ENCODE measurements at regions not wholly inside any gene's neighbourhood (a gene's known extent, or its start where the extent isn't known, plus 50 kb on each side); places are given as distances from the start of the nearest gene placed in this dataset.

- Histone ChIP-seq H4K20me1 (ENCODE audit: insufficient read depth) (no peaks in the 10 kb centered on the region), H3K4me1 (replicated peaks; ENCODE audit: insufficient read depth) (no peaks in the 10 kb centered on the region), H3K4me3 (no peak overlapping the region), H3K79me2 (ENCODE audit: low read depth) (no peaks in the 10 kb centered on the region), H3K9me2 (ENCODE audit: insufficient read depth) (no peaks in the 10 kb centered on the region), H3F3A (ENCODE audit: insufficient read depth, low read depth) (no peaks in the 10 kb centered on the region), H3K4me2 (no peak overlapping the region), H3K27ac (no peak overlapping the region), H2AFZ (no peak overlapping the region), H3K27me3 (ENCODE audit: insufficient read depth, low read depth) (no peaks in the 10 kb centered on the region), H3K36me3 (ENCODE audit: low read depth) (no peaks in the 10 kb centered on the region), H3K9me3 (ENCODE audit: insufficient read depth, low read depth) (no peaks in the 10 kb centered on the region; the same call in 1 of the 2 replicates)
- DNase-seq: no peak
- no TSS peak for BruUV-seq (replicated peaks)
- TF ChIP-seq EZH2 (IDR thresholded peaks at IDR 0.05; ENCODE audit: low read depth): no peak
- no peak for TF ChIP-seq CTCF (conservative IDR thresholded peaks at IDR 0.05)
- CTCF ChIA-PET: no interaction called here
- POLR2A ChIA-PET (ENCODE audit: unreplicated experiment): no interaction called here
- intact Hi-C loops (cut with micrococcal nuclease; ENCODE audit: unreplicated experiment): no loop called here
Measured at GRCh38 chr4:17173300-17173699, 274.9 kb upstream of the LDB2 start.

- intact Hi-C loops (cut with micrococcal nuclease; ENCODE audit: unreplicated experiment): no loop called here
- Histone ChIP-seq H3K9me2 (ENCODE audit: insufficient read depth) (no peaks in the 10 kb centered on the region), H3K9me3 (ENCODE audit: insufficient read depth, low read depth) (no peaks in the 10 kb centered on the region; the same call in 1 of the 2 replicates), H3K27me3 (ENCODE audit: insufficient read depth, low read depth) (no peaks in the 10 kb centered on the region), H3K79me2 (ENCODE audit: low read depth) (no peaks in the 10 kb centered on the region), H4K20me1 (ENCODE audit: insufficient read depth) (no peaks in the 10 kb centered on the region), H3K4me3 (no peak overlapping the region), H3K4me1 (replicated peaks; ENCODE audit: insufficient read depth) (no peaks in the 10 kb centered on the region), H3F3A (ENCODE audit: insufficient read depth, low read depth) (no peaks in the 10 kb centered on the region), H3K27ac (no peak overlapping the region), H3K36me3 (ENCODE audit: low read depth) (no peaks in the 10 kb centered on the region), H3K4me2 (no peak overlapping the region), H2AFZ (no peak overlapping the region)
- ChIA-PET CTCF (no interaction called here), POLR2A (ENCODE audit: unreplicated experiment) (no interaction called here)
- TF ChIP-seq CTCF (conservative IDR thresholded peaks at IDR 0.05) (no peak), EZH2 (IDR thresholded peaks at IDR 0.05; ENCODE audit: low read depth) (no peak)
- no TSS peak for BruUV-seq (replicated peaks)
- no peak for DNase-seq
Measured at GRCh38 chr4:17170131-17170530, 271.7 kb upstream of the LDB2 start.

GRCh38 chr4:17169699-17170098, 271.3 kb upstream of the LDB2 start:
- no peaks in the 10 kb centered on the region; the same call in 1 of the 2 replicates for H3K9me3 ChIP-seq (ENCODE audit: insufficient read depth, low read depth)
- no peaks in the 10 kb centered on the region for H3K9me2 ChIP-seq (ENCODE audit: insufficient read depth)
- no peaks in the 10 kb centered on the region for H3F3A ChIP-seq (ENCODE audit: insufficient read depth, low read depth)
- no TSS peak for BruUV-seq (replicated peaks)
- TF ChIP-seq CTCF (conservative IDR thresholded peaks at IDR 0.05) (no peak), EZH2 (IDR thresholded peaks at IDR 0.05; ENCODE audit: low read depth) (no peak)
- no peaks in the 10 kb centered on the region for H3K27me3 ChIP-seq (ENCODE audit: insufficient read depth, low read depth)
- no peak overlapping the region for H3K27ac ChIP-seq
- no peak overlapping the region for H2AFZ ChIP-seq
- H3K4me1 ChIP-seq (replicated peaks; ENCODE audit: insufficient read depth): no peaks in the 10 kb centered on the region
- POLR2A ChIA-PET (ENCODE audit: unreplicated experiment): no interaction called here
- H3K79me2 ChIP-seq (ENCODE audit: low read depth): no peaks in the 10 kb centered on the region
- DNase-seq: no peak
- H3K36me3 ChIP-seq (ENCODE audit: low read depth): no peaks in the 10 kb centered on the region
- intact Hi-C loops (cut with micrococcal nuclease; ENCODE audit: unreplicated experiment): no loop called here
- CTCF ChIA-PET: no interaction called here
- no peaks in the 10 kb centered on the region for H4K20me1 ChIP-seq (ENCODE audit: insufficient read depth)
- H3K4me3 ChIP-seq: no peak overlapping the region
- no peak overlapping the region for H3K4me2 ChIP-seq
